ENCODE measurements at regions not wholly inside any gene's neighbourhood (a gene's known extent, or its start where the extent isn't known, plus 50 kb on each side); places are given as distances from the start of the nearest gene placed in this dataset.
"Not testable (repeated sequence)": the region's sequence is repeated elsewhere in the genome, so short reads cannot be mapped to it uniquely, and the experiment has no call there.

DNA sequence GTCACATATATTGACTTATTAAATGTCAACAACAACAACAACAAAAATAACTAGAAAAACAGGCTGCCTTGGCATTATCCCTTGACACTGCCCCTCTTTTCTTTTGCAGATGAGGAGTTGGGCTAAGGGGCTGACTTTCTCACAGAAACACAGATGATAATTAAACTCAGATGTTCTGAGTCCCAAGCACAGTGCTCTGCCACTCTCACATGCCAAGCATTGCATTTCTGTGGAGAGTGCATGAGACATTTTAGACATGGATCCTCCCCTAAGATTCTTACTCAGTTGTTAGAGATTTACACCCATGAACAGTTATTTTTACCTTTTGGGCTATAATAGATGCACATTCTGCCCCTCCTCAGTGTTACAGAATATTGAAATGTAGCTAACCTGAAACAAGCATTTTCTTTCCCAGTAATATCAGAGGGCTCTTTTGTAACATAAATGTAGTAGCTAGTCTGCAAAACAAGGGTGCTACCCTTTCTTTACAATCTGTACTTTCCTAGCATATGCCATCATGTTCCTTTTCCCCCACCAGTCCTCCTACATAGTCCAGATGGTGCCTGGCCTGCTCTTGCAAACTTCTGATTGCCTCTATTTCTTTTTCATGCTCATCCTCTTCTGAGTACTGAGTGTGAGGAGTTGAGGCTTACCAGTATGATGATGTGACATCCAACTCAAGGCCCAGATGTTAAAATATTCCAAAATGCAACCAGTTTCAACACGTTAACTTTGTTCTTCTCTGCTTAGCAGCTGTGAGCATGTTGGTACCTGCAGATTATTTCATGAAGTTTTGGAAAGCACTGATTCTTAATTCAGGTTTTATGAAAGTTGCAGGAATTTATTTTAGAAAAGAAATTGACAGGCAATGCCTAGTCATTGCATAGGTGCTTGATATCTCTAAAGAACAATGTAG is 125.0 kb upstream of the ATP2B1 start:
- DNase-seq = no peak

DNA sequence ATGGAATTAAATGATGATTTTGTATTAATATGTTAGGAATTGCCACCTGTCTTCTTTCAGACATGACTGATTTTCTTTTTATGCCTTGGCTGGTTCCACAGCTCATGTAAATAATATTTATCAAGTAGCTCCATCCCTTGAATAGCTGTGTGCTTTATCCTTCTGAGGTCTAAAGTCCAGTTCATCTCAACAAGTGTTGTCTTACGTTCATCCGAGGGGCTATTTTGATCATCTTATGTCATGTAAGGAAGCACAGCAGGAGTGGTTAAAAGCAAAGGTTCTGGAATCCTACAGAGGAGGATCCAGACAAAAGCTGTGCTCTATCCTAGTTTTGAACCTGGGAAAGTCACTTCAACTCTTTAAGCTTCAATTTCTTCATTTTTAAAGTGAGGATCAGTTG is 123.7 kb upstream of the ATP2B1 start:
- no peak for DNase-seq

DNA sequence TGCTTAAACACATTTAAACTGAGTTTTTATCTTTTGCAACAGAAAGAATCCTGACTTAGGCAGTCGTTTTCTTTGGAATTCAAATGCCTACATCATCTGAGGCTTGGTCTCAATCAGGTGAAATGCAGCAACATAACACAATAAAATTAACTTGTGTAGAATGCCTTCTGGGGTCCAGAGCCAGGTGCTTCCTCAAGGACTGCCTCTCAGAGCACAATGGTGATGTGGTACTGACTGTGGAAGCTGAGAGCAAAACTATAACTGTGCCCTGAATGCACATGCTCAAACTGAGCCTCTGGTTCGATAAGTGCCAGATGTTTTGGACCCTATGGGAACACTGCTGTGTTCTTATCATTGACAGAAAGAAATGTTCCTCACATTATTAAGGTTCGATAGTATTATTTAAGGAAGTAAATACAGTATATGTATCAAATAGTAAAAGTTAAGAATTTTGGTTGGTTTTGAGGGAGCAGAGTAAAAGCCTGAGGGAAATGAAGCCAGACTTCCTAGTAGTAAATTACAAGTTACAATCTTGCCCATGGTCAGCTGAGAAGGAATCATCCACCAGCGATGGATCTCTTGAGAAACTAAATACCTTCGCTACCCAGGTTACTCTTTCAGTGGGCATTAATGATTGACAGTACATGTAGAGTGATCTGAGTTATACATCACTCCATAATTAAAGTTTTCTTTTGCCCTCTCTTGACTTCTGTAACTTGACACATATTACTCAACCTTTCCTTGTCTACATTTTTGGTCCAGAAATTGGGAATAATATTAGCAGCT is 122.9 kb upstream of the ATP2B1 start:
- DNase-seq = no peak

DNA sequence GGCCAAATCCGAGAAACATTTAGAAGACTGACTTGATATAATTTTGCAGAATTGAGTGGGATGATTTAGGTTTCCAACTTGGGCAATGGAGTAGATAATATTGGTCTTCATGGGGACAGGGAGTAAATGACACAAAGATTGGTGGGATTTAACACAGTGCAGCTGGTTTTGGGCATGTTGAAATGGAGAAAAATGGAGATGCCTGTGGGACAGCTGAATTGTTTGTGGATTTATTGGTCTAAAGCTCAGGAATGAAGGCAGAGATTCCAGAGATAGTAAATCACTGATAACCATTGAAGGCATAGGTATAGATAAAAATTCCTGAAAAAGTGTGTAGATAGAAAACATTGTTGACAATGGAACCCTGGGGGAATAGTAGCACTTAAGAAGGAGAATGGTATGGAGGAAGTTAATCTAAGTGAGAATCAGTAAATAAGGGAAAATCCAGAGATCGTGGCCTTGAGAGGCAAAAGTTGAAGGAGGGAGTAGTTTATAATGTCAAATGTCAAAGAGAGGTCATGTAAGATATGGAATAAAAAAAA is 120.9 kb upstream of the ATP2B1 start:
- DNase-seq = no peak

DNA sequence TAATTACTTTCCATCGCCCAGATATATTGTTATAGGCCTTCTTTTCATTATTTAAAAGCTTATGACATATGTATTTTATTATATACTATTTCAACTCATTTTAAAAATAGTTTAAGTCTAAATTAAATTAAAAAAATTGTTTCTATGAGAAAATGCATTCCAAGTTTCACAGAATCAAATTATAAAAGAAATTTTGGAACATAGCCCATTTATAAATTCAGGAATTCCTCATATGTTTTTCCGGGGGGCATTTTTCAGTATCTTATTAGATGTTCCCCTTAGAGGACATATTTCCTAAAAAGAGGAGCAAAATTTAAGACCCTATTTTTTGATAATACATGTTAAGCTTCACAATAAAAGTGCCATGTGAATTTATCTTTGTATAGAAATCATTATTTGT is 119.9 kb upstream of the ATP2B1 start:
- DNase-seq = no peak

DNA sequence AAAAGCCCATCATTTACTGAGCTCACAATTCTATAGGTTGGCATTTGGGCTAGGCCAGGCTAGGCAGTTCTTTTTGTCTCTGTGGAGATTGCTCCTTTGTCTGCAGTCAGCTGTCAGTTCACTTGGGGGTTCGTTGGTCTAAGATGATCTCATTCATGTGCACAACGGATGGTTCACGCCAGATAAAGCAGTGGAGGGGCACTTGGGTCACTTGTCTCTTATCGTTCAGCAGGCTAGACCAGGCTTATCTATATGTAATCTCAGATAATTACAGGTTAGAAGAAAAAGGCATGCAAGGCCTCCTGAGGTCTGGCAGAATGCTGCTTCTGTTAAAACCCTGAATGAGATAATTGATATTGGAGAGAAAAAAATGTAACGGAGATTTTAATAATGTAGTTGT is 119.0 kb upstream of the ATP2B1 start:
- DNase-seq = no peak

DNA sequence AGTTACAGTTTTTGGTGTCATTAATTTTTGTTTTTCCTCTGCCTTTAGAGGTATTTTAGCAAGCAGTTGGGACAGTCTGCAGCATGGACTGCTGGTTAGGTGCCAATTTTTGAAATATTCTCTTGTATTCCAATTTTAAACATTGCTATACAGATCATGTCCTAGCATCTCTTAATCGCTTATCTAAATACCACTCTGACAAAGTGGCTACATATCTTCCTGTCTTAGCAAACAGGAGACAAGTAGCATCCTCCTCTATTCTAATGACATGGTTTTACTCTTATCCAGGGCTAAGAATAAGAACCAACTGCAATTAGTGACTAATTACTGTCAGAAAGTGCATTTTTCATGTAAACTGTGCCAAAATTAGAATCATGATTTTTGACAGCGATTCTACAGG is 117.8 kb upstream of the ATP2B1 start:
- no peak for DNase-seq

DNA sequence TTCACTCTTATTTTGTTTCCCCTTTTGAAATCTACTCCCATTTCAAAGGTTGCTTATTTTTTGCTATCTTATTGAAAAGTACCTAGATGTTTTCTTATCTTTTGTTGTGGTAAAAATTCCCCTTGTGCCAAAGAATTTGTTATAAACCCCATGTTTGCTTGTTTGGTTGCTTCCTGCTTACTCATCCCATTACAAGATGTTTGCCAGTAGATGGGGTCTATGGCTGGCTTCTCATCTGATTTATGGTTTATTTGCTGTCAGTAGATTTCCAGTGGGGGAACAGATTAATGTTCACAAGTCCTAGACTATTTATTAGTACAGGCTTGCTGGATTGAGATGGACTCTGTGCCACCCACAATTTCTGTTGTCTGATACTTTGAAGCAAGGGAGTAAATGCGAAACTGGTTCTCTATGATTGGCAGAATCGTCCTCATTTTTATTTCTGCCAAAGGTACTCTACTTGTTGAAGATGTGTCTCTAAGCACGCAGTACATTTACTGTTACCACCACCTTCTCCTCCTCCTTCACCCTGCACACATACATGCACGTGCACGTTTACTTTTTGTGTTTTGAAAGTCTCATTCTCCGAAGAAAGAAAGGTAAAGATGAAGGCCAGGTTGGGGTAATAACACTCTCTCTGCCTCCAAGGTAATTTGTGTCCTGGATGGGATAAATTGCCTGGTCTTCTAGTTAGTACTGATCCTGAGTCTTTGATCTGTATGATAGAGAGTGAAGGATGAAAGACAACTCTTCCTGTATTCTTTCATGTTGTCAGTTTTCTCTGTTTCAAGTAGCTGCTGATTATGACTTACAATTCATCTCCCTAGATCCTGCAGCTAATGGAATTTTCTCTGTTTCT is 117.2 kb upstream of the ATP2B1 start:
- no peak for DNase-seq

DNA sequence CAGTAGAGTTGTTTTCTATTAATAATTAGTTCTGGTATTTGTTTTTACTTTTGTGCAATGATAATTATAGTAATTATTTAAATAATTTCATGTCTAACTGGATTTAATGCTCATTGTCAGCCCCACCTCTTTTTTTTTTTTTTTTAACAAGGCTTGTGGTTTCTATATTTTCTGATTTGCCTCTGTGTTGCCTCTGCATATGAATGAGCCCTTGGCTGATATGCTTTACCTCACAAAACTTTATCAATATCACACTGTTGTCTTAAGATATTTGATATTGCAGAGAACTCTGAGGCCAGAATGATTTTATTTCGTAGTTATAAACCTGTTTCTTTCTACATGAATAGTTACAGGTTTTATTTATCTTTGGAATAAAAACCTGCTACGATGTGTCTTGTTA is 116.2 kb upstream of the ATP2B1 start:
- no peak for DNase-seq

DNA sequence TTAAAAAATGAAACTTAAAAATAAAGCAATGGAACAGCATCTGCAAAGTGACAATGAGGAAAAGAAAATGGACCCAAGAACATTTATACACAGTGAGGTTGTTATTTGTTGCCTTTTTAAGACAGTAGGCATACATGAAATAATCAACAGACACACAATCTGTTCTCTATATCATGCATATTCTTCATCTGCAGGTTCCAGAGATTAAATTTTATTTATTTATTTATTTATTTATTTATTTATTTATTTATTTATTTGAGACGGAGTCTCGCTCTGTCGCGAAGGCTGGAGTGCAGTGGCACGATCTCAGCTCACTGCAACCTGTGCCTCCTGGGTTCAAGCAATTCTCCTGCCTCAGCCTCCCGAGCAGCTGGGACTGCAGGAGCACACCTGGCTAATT is 114.4 kb upstream of the ATP2B1 start:
- DNase-seq = not testable (repeated sequence)

DNA sequence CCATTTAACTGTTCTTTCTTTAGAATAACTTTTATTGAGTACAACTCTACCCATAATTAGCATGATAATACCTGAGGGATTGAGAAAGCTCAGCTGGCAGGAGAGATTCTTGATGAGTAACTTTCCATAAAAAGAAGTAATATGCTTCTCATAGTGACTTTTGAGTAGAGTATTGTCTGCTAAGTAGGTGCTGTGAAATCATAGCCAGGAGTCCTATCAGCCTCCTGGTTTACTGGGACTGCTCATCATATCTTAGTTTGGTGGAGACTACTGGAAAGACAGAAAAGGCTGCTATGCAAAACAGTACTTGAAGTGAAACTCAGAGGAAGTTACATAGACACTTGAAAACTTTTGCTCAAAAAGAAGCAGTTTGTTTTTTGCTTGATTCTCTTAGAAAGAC is 113.3 kb upstream of the ATP2B1 start:
- no peak for DNase-seq

DNA sequence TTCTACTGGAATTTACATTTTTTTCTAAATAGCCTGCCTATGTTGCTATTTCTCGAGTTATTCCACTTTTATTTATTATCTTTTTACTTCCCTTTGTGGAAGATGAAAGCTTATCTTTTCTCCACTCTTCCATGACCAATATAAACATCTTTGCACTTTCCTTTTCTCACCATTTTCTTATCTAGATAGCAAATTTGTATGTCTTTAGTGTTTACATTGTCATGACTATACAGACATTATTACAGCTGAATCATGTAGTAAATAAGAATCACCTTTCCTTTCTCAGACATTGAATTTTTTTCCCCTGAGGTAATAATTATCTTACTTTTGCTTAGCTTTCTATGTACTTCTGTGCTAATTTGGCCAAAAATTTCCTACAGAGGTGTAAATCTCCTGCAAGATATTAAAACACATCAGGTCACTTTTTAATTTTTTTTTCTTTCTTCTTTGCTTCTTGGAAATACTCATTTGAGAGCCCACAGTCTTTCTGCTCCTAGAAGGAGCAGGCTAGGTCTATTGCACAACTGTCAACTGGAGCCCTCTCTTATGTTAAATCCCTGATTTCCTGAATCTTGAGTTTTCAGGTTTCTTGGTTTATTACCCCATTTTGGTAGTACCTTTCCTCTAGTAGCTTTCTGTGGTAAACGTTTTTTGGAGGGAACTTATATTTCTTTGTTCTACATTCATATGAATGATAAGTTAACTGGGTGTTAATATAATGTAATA is 109.0 kb upstream of the ATP2B1 start:
- DNase-seq = no peak

DNA sequence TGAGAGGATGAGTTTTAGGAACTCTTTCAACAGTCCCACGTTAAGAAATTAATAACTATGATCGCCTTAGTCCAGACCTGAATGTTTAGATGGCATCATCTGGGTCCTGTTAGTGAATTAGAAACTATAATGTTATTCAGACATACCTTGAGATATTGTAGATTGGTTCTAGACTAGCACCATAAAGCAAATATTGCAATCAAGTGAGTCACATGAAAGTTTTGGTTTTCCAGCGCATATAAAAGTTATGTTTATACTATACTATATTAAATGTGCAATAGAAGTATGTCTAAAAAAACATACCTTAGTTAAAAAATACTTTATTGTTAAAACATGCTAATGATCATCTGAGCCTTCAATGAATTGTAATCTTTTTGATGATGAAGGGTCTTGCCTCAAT is 106.6 kb upstream of the ATP2B1 start:
- no peak for DNase-seq

DNA sequence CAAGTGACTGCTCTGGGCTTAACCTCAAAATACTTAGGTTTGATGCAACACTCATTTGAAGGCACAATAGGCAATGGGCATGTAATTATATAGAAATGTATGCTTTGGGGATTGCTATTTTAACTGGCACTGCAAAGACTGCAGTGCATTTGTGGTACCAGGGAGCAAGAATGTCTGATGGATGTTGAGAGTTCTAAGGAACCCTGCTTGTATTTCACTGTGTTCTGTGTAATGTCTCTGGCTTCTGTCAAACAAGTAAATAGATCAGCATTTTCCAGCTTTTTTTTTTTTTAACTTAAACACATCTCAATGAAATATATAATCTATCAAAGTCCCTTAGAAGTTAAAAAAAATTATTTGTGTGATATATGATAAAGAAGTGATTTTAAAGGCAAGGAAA is 94.8 kb upstream of the ATP2B1 start:
- no peak for DNase-seq

DNA sequence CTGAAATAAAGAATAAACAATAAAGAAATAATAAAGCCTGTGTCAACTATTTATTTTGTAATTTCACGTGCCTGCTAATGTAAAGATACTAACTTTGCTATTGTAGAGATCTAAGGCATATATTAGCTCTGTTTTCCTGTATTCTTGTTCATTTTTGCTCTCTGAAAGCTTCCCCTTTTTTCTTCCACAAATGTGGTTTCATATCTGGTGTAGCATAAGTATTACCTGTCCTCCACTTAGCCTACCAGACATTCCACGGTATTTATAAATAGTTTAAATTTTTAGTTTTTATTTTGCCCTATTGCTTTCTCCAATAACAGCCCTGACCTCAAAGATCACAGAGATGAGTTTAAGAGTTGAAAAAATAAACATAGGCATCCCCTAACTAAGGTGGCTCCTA is 92.6 kb upstream of the ATP2B1 start:
- no peak for DNase-seq

DNA sequence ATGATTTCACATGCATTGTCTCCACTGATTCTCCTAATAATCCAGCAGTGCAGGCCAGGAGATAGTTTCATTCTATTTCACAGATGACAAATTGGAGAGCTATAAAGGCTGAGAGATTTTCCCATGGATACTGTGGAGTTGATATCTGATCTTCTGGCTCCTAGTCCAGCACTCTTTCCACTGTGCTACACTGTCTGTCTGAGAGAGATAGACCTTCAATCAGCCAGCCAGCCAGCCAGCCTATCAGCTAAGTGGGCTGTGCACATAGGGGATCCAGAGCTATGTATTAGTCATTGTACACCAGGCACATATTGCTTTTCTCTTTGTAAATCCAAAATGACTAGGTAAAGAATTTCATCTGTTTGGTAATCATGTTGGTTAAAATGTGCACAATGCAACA is 91.8 kb upstream of the ATP2B1 start:
- no peak for DNase-seq

DNA sequence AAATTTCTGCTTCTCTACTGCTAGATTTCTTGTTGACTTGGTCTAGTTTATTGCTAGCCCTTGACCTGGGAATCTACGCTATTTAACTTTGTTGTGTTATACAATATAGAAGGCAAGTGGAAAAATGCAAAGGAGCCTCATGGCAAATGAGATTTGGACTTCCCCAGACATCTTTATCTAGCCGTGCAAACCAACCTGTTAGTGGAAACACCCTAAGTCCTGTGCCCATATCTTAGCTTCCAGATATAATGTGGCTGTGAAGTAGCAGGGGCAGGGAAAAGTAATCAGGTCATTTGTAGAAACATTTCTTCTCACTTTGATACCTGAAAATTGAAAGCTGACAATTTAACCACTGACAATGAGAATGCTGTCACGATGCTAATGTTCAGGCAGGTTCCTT is 90.7 kb upstream of the ATP2B1 start:
- no peak for DNase-seq

DNA sequence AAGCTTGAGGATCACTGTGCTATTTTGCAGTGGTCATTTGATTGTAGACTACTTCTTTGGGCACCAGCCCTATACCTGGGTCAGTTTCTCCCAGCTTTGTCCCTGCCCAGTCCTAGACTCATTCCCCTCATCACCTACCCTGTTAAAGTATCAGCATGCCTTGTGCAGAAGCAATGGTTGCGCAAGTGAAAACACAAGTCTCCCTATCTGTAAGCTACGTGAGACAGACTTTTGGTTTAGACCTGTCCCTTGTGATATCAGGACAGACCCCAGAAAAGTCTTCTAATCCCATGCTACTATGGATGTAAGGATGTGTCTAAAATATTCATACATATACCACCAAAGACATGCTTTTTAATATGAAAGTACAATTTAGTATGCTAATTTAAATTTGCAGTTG is 88.8 kb upstream of the ATP2B1 start:
- DNase-seq = no peak

DNA sequence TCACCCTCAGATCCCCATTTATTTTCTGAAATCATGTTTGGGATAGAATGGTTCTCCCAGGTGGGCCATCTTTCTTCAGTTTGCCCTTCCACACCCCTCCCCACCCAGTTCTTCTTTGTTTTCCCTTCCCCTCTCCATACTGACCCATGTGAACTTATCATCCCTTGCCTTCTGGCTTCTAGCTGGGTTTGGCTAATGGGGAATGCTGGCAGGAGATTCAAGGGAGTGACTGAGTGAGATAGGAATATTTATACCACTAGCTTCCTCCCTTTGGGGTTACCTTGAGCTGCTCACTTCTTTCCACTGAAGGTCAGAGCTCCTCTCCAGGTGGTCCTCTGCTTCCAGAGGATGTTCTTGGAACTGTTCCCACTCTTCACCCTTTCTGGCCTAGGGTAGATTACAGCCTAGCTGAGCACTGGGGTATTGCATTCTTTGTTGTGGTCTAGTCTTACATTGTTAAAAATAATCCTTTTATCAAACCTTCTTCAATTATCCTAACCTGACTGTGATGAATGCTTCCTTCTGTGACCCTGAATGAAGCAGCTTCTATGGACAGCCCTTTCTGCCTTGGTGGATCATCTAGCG is 88.3 kb upstream of the ATP2B1 start:
- no peak for DNase-seq

DNA sequence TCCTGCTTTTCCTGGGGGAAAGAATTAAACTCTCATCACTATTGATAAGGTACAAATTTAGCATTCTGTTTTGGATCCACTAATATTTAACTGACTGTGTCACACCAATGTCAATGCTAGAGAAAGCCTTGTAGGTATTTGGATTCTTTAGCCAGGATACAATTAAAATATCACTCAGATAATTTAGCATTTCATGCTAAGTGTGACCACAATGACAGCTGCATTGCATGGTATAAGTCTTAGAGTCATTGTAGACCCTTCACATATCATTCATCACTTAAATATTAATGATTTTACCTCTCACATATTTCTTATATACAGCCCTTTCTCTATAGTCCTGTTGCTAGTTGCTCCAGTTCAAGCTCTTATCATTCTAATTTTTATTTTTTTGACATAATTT is 85.3 kb upstream of the ATP2B1 start:
- DNase-seq = no peak

DNA sequence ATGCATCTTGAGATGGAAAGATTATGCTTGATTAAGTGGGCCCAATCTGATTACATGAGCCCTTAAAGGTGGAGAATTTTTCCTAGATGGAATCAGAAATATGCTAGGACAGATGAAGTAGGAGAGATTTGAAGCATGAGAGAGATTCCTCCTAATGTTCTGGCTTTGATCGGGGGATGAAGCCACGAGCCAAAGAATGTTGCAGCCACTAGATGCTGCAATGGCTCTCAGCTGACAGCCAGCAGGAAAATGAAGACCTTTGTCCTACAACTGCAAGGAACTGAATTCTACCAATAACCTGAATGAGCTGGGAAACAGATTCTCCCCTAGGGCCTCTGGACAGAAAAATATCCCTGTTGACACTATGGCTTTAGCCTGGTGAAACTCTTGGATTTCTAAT is 82.6 kb upstream of the ATP2B1 start:
- DNase-seq = no peak

DNA sequence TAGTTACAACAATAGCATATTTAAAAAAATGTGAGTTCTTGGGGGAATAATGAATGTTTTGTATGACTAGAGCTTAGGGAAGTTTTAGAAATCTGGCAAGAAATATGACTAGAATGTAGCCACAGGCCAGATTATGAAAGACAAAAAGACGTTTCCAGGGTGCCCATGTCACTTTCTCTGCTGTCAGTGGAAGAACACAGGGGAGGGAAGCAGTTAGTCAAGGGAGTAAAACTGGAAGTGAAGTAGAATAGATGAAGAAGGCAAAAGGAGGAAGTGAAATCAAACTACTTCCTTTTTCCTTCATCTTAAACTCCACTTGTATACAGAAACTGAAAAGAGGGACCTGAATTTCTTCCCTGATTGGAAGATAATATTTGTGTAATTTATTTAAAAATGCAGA is 81.2 kb upstream of the ATP2B1 start:
- no peak for DNase-seq
